Tongue (tissue), 1 donor: ENCODE measurements at regions not wholly inside any gene's neighbourhood (a gene's known extent, or its start where the extent isn't known, plus 50 kb on each side); places are given as distances from the start of the nearest gene placed in this dataset.
A peak's percentile ranks its signal among the peaks of the same experiment; 100 is the strongest.
"Not testable (repeated sequence)": the region's sequence is repeated elsewhere in the genome, so short reads cannot be mapped to it uniquely, and the experiment has no call there.

Source experiments
- DNase-seq: peaks from one replicate; pipeline ENCODE4 v3.0.0-alpha.2; 2015

DNA sequence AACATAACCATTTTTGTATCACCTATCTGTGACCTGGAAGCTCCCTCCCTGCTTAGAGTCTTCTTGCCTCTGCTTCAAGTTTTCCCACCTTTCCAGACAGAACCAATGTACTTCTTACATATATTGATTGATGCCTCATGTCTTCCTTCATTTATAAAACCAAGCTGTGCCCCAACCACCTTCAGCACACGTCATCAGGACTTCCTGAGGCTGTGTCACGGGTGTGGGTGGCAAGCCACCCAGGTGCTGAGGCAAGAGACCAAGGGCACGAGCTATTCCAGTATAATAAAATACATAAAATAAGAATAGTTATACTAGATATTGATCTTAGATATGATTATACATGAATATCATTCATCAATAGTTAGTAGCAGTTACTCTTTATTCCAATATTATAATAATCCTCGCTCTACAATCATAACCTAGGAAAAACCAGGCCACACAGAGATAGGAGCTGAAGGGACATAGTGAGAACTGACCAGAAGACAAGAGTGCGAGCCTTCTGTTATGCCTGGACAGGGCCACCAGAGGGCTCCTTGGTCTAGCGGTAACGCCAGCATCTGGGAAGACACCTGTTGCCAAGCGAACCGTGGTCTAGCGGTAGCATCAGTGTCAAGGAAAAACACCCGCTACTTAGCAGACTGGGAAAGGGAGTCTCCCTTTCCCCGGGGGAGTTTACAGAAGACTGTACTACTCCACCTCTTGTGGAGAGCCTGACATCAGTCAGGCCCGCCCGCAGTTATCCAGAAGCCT, 180.2 kb upstream of the ERCC4 start:
- DNase-seq, result not testable (repeated sequence)

DNA sequence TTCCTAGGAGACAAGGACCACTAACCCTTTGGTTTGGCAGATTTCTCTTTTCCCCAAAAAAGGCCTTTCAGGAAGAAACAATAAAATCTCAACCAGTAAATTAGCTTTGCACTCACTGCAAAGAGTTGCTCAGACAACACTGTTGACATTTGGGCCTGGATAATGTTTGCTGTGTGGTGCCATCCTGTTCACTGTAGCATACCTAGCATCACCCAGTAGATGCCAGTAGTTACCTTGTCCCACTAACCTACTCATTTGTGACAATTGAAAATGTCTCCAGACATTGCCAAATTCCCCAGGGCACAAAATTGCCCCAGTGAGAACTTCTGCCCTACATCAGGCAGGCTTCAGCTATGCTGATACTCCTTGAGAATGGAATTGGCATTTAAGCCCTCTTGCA, 177.0 kb upstream of the ERCC4 start:
- no peak for DNase-seq

DNA sequence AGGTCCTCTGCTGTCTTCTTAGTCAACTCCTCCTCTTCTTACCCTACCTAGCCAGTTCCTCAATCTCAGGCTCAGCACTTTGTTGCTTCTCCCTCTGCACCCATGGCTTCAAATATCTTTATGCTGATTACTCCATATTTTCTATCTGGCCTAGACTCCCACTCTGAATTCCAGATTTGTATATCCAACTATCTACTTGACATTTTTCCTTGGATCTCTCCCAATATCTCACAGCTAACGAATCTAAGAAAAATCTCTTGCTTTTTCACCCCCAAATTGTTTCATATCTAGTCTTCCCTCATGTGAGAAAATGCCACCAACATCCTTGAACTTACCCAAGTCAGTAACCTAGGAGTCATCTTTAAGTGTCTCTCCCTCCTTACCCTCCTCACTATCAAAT, 176.4 kb upstream of the ERCC4 start:
- DNase-seq, result no peak

DNA sequence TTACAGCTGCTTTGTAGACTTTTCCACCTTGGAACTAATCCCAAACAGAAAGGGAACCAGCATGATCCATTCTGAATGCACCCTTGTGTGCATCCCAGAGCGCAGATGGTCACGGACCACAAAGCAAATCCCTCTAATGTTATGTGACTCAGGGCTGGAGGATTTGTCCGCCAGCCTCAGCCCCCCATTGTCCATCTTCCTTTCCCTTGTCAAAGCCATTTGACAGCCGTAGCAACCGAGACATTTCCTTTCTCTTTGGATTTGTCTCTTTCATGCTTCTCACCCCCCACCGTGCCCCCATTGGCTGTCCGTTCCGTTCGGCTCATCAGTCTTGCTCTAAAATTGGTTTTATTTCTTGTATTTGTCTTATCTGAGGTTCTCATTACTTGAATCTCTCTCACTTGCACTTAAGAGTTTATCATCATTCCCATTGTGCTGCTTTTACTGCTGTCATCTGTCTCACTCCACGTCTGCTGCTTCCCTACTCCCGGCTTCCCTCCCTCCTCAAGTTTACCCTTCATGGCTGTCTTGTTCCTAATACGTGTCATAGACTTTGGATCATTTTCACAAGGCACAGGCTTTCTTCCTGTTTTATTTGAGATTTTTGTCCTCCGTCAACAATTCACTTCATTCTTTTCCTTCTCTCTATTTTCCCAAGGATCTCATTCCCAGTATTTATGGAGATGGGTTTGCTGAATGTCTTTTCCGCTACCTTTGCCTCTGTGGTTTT, 163.4 kb upstream of the ERCC4 start:
- no peak for DNase-seq

DNA sequence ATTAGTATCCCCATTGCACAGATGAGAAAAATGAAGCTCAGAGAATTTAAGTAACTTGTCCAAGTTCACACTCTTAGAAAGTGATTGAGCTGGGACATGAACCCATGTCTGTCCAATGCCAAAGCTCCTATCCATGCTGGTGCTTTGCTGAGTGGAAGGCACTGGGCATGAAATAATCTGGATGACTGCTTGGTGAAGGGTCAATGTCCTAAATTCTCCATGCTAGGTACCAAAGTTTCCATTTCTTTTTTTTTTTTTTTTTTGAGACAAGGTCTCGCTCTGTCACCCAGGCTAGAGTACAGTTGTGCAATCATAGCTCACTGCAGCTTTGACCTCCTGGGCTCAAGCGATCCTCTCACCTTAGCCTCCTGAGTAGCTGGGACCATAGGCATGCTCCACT, 153.6 kb upstream of the ERCC4 start:
- no peak for DNase-seq

DNA sequence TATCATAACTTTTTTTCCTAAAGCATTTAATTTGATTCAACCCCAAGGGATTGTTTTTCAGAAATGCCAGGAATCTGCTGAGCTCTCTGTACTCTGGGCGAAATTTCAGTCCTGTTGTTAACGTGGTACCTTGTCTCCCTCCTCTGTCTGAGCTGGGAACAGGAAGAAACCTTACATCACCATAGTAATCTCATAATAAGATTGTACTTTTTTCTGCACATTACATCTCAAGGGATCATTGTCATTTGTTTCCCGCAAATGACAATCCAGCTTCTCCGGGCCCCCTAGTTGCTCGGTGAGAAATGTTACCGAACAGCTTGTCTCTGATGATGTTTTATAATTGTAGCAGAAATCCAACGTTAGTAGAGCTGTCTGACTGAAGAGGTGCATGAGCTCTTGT, 152.7 kb upstream of the ERCC4 start:
- peak; percentile 41 for DNase-seq

DNA sequence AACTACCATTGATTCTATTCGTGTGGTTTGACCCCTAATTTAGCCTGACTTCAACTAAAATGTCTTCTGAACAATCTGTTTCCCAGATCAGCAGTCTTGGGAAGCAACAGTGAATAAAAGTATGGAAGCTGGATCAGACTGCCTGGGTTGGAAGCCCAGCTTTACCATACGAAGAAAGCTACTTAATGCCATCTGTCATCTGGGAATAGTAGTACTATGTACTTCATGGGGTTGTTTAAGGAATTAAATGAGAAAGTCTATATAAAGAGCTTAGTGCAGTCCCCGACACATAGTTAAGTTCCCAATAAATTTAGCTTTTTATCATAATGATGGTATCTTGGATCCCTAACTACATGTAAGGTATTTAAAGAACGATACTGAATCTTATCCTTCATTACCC, 151.5 kb upstream of the ERCC4 start:
- no peak for DNase-seq

DNA sequence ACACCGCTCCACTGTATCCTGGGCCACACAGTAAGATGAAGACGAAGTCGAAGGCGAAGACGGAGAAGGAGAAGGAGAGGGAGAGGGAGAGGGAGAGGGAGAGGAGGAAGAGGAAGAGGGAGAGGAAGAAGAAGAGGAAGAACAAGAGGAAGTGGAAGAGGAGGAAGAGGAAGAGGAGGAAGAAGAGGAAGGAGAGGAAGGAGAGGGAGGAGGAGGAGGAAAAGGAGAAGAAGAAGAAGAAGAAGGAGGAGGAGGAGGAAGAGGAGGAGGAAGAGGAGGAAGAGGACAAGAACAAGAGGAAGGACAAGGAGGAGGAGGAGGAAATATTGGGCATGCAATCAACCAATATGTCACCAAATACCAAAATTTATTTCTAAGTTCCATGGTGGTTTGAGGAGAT, 149.5 kb upstream of the ERCC4 start:
- no peak for DNase-seq

DNA sequence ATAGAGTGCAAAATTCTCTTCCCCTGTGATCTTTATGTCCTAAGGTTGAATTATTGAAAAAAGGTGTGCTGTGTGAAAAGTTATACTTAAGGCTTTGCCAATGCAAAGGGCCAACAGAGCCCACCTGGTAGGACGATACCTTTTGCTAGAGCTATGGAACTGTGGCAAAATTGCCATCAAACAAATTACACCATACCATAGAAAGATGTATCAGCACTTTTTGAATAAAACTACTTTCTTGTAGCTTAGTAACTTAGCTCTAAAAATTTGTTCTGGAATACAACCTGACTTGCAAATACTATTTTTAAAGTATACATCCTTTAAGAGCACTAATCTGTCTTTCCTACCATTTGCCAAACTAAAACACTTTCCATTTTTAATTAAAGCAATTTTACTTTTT, 147.2 kb upstream of the ERCC4 start:
- DNase-seq, result no peak

DNA sequence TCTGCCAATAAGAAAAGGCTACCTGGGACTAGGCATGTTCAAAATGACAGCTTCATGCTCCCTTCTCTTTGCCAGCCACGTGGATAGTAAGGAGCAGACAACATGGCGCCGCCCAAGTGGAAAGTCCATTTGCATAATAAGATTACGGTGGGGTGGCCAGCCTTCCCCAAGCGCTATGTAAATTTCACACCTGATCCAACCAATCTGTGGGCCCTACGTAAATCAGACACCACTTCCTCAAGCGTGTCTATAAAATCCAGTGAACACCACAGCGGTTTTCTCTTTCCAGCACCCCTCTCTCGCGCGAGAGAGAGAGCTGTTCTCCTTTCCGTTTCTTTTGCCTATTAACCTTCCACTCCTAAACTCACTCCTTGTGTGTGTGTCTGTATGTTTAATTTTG, 140.3 kb upstream of the ERCC4 start:
- DNase-seq, result no peak

DNA sequence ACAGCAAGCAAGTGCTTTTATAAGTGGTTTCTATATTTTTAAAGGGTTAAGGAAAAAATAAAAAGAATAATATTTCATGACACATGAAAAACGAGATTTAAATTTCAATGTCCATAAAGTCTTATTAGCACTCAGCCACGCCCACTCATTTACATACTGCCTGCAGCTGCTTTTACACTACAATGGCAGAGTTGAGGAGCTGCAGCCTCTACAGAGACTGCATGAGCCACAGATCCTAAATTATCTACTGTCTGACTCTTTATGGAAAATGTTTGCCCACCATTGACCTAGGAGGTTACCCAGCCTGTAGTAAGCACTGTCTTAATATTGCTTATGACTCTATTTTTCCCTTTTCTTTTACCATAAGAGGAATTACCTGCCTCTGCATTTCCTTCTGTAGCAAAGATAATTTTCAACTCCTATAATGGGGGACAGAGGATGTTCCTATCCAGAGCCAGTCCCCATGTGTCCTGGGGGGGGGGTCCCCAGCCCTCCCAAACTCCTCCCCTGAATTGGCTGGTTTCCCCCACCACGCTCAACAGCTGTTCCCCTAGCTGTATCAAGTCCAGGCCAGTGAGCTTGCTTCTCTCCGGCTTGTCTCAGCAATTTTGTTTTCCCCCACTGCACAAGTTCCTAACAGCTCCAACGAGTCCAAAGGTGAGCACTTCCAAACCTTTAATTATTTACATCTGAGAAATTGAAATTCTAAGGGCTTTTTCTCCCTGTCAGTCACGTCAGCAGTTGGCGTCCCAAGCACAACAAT, 139.4 kb upstream of the ERCC4 start:
- DNase-seq, result peak; percentile 70

DNA sequence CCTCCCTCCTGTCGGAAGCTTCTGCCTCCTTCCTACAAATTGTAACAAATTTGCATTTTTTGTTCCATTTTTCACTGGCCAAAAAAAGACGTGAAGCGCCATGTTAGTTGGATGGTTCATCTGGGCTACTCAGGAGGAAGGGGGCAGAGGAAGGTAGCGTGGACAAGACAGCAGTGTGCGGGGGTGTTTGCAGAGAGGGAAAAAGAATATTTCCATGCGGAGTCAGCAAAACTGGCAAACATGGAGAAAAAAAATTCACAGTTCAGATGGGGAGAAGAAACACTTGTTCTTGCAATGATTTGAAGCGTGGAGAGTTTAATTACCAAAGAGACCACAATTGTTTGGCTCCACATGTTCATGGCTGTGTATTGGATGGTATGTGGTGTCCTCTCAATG, 138.8 kb upstream of the ERCC4 start:
- no peak for DNase-seq

DNA sequence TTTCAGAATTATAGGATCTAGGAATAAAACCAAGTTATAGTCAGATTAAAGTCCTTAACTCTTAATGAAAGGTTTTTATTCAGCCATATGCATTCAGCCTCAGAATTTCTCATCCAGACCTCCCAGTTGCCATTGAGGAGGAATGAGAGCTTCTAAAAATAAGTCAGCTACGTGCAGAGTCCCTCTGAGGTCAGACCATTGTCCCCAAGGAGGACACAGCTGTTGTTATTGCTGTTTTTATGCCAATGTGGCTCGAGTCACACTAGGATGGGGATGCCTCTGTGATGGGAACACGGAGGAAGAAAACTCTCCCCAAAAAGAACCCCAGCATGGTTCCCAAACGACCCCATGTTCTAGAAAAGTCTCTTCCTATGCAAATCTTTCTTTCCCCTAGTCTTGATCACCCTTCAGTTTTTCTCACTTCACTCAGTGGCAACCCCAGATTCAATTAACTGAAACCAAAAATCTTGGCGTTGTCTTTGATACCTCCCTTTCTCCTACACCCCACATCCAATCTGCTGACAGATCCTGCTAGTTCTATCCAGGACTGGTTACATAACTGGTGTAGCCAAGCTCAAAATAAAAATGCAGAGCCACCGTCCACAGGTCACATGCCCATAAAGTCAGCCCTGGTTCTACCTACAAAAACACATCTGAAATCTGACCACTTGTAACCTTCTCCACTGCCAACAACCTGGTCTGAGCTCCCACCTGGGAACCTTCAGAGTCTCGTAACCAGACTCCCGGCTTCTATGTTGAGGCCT, 138.2 kb upstream of the ERCC4 start:
- DNase-seq, result peak; percentile 76

DNA sequence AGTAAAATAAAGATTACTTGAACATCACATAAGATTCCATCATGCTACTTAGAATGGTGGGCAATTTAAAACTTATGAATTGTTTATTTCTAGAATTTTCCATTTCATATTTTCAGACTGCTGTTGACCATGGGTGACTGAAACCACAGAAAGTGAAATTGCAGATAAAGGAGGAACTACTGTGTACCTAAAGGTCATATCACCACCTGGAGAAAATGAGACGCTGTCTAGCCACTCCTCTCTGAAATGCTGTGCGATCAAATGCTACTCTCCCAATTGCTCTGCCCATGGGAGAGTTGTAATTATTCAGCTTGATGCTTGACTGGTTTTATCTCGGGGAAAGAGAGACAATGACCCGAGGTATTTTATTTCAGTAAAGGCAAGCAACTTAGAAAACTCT, 128.9 kb upstream of the ERCC4 start:
- DNase-seq, result no peak

DNA sequence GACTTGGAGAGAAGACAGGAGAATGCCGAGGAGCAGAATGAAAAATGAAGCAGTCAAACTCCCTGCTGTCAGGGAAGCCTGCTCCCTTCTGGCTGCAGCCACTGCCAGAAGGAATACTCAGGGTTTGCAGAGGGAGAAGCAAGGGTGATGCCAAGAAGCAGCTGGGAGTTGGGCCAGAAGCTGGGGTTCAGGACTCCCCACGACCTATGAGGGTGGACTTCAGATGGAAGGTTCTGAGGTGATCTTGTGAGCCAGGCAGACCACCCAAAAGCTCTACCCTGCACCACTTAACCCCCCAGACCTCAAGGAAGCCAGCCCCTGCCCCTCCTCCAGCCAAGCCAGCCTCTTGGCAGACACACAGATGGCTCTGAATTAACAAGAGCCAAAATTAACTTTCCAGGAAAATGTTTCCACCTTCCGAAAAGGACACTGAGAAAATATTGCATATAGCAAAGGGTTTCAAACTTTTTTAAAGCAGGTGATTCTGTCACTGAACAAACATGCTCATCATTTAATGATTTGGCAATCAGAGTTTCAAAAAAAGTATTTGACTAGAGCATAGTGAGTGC, 126.0 kb upstream of the ERCC4 start:
- DNase-seq, result peak; percentile 29

DNA sequence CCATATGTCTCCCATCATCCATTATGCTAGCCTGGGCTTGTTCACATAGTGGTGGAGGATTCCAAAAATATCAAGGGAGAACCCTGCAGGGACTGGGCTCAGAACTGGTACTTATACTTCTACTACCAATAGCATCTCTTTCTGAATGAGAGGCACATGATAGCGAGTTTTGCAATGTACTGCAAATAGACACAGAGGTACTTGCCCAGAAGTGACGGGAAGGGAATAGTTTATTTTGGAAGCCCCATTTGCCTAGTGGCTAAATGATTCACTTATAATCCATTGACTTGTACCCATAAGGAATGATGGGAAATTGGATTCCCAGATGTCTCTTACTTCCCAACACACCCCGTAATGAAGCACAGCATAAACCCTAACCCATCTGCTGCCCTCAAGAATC, 124.8 kb upstream of the ERCC4 start:
- no peak for DNase-seq

DNA sequence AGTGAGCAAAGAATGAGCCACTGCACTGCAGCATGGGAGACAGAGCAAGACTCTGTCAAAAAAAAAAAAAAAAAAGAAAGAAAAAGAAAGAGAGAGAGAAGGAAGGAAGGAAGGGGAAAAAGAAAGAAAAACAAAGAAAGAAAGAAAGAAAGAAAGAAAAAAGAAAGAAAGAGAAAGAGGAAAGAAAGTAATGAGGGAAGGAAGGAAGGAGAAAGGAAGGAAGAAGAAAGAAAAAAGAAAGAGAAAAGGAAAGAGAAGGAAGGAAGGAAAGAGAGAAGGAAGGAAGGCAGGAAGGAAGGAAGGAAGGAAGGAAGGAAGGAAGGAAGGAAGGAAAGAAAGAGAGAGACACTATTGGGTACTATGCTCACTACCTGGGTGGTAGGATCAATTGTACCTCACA, 122.2 kb upstream of the ERCC4 start:
- no peak for DNase-seq

DNA sequence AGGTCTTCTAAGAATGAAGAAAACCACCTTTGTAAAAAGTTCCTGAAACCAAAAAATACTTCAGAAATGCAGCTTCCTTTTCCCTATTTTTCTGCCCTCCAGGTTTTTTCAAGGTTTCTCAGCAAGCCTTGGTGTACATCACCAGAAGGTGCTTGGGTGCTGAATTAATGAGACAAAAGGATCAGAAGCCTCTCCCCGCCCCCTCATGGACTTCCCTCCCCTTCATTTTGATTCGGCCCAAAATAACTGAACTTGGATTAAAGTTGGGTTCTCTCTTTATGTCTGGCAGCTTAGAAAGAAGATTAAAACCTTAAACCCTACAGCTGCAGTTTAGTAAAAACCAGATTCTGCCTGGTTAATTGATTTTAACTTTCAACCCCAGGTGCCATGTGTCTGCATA, 121.7 kb upstream of the ERCC4 start:
- no peak for DNase-seq

DNA sequence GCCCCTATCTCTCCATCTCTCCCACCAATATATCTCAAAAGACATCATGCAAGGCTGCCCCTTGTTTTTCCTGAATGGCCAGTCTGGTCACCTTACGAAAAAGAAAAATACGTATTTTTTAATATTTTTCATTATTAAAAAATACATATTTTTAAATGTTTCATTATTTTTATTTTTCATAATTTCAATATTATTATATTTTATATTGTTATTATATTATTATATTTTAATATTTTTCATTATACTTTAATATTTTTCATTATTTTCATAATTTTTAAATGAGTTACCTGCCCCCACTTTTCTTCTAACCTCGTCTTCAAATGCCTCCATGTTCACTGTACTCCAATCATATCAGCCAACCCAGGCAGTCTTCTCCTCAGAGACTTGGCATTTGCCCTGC, 116.0 kb upstream of the ERCC4 start:
- no peak for DNase-seq

DNA sequence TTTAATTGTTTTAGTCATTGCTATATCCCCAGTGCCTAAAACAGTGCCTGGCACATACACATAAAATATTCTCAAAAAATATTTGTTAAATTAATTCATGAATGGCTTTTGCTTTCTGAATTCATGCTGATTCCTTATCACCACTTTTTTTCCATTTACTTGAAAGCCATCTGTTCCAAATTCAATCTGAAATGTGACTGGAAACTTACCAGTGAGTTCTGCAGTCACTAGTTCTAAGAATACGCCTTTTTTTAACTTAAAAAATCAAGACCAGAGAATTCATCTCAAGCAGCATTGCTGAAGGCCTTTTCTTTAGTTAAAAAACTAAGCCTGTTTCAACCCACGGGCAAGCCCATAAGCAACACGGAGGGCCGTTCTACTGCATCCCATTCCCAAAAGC, 114.0 kb upstream of the ERCC4 start:
- no peak for DNase-seq

DNA sequence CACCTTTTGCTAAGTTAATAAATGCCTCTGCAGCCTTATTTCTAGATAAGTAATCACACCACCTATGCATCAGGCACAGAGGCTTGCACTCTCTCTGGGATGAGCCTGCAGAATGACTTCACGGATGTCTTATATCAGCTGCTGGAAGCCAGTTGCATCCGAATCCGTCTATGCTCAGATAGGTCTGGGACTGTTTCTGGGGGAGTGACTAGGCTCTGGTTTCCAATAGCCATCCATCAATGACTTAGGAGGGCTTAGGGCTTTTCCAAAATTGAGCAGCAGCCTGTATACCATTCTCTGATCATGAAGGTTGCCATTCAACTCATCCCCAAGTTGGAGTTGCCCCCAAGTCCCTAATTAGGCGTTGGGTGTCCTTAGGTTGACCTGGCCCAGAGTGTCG, 113.3 kb upstream of the ERCC4 start:
- no peak for DNase-seq

DNA sequence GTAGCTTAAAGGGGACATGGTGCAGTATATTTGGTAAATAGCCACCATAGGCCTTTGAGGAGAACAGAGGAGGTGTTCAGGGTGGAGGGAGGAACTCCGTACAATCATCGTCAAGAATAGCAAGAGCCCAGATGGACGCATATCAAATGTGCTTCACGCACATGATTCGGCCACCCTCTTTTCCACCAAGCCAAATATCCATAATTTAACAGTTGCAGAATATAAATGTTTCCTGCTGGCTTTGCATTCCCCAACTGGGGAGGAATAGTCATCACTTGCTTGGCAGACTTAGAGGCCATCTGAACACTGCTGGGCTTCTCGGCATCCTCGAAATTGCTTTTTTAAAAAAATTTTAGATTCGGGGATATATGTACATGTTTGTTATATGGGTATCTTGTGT, 111.9 kb upstream of the ERCC4 start:
- no peak for DNase-seq
